ENCODE measurements at regions not wholly inside any gene's neighbourhood (a gene's known extent, or its start where the extent isn't known, plus 50 kb on each side); places are given as distances from the start of the nearest gene placed in this dataset.
"Not testable (repeated sequence)": the region's sequence is repeated elsewhere in the genome, so short reads cannot be mapped to it uniquely, and the experiment has no call there.

DNA sequence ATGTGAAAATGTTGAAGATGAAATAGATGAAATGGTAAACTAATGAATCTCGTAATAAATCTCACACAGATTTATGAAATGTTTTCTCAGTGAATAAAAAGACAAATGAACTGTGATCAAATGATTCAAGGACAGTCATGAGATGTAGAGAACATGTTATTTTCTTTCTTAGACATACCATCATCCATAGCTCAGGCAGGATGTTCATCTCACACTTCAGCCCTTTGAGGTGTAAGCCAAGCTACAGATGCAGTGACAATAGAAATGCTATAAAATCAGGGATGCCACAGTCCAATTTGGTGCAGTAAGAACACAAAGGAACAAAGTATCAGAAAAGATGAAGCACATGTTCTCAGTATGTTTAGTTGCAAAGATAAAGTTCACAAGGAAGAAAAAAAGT is 242.7 kb upstream of the KRR1 start:
- DNase-seq: no peak

DNA sequence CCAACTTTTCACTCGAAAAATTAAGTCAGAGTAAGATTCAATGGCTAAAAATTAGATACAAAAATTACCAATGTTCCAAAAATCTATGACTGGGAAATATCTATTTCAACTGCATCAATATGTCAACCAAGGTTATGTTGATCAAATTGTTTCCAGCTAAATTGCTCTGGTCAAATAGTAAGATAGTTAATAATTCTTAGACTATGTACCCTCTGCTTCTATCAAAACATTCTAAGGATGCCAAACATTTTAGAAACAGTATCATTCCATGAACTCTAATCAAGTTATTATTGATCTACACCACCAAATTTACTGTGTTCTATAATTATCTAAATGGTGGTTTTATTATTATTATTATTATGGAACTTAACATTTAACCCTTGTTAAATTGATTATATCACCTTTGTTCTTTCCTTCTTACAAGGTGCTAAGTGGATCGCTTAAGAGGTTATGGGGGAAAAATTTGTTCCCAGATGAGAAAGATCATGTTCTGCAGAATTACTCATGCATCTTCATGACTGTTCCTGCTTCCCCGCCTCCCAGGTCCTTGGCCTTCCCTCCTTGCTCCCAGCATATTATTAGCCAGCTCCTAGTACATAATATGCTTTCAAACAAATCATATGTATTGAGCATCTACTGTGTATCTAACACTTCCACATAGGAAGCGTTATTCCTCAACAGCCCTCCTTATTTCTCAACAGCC is 240.5 kb upstream of the KRR1 start:
- DNase-seq: no peak

GRCh38 chr12:75750716-75751306 is 239.4 kb upstream of the KRR1 start:
- no peak for DNase-seq

DNA sequence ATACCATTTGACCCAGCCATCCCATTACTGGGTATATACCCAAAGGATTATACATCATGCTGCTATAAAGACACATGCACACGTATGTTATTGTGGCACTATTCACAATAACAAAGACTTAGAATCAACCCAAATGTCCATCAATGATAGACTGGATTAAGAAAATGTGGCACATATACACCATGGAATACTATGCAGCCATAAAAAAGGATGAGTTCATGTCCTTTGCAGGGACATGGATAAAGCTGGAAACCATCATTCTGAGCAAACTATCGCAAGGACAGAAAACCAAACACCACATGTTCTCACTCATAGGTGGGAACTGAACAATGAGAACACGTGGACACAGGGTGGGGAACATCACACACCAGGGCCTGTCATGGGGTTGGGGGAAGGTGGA is 237.6 kb upstream of the KRR1 start:
- DNase-seq: not testable (repeated sequence)

DNA sequence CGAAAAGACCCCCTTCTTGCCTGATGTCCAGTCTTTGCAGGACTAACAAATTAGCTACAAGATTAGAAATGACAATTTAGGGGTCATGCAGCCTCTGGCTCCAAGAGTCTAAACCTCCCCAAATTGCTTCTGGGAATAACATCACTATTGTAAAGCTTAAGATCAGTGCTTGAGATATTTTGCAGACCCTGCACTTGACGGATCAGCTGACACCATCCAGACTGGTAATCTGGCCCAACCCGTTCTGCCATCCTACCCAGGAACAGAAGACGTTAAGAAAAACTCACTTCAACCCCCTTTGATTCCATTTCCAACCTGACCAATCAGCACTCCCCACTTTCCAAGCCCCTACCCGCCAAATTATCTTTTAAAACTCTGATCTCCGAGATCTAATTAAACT is 236.7 kb upstream of the KRR1 start:
- DNase-seq: no peak

DNA sequence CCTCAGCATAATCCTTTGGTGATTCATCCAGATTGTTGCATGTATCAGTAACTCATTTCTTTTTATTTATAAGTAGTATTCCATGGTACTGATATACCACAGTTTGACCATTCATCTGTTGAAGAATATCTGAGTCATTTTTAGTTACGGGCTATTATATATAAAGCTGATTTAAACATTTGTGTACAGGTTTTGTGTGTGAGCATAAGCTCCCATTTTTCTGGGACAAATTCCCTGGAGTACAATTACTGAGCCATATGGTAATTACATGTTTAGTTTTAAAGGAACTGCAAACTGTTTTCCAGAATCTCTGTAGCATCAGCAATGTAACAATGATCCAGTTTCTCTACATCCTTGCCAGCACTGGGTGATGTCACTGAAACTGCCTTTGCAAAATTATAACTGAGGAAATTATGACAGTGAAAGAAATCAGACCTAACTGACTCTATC is 236.2 kb upstream of the KRR1 start:
- DNase-seq: no peak

GRCh38 chr12:75746621-75747020 is 235.2 kb upstream of the KRR1 start:
- DNase-seq: no peak

GRCh38 chr12:75744607-75745256 is 233.3 kb upstream of the KRR1 start:
- no peak for DNase-seq

DNA sequence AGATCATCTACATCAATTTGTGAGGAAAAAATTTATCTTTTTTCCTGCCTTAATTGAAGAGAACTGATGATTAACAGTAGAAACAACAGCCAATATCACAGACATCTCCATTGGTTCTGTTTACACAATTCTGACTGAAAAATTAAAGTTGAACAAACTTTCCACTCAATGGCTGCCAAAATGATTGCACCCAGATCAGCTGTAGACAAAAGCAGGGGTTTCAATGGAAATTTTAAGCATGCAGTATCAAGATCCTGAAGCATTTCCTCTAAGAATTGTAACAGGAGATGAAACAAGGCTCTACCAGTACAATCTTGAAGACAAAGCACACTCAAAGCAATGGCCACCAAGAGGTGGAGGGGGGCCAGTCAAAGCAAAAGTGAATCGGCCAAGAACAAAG is 231.6 kb upstream of the KRR1 start:
- no peak for DNase-seq

DNA sequence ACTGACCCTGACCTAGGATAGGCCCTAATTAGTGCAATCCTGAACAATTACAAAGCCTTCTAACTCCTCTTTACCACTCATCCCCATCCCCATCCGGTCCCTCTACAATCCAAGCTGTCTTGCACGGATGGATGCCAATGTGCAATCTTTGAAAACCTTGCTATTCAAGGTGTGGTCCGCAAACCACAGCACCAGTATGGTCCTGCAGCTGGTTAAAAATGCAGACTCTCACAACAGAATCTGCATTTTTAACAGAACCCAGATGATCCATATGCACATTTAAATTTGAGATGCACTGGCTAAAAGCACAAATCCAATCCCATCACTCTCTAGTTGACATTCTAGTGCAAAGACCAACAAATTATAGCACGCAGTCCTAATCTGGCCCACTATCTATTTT is 230.6 kb upstream of the KRR1 start:
- DNase-seq: no peak

DNA sequence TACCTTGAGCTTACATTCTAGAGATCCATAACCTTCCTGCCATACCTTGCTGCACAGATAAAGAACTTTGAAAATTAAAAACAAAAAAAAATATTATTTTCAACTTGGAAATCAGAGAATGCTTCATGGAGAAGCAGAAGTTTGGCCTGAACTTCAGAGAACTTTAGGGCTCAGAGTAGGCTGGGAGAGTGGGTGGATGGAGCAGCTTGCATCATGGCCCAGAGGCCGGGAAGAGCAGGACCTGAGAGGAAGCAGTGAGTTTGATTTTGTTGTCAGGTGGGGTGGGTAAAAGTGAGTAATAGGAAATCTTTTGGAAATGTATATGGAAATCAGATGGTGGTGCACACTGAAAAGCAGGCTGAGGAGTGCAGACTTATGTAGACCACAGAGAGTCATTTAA is 228.5 kb upstream of the KRR1 start:
- no peak for DNase-seq

- not testable (repeated sequence) for DNase-seq
Observed at GRCh38 chr12:75739098-75739497, 227.7 kb upstream of the KRR1 start.

- no peak for DNase-seq
Observed at GRCh38 chr12:75738486-75738885, 227.1 kb upstream of the KRR1 start.

DNA sequence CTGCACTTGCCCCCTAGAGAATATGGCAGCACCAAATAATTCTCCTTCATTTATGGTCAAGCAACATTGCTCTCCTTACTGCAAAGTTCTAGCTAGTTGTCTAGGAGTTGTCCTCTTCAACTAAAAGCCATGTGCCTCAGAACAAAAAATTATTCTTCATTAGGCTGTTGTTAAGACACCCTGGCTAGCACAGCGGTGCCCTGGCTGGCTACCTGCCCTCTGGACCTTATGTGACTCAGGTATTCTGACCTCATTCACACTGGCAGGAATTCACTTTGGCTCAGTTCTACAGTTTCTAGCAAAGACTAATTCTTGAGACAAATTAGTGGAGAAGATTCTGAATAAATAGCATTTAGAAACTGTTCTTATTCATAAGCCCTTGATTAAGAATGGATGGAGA is 224.4 kb upstream of the KRR1 start:
- DNase-seq: no peak

- DNase-seq: no peak
Observed at GRCh38 chr12:75728826-75729225, 217.4 kb upstream of the KRR1 start.

- no peak for DNase-seq
Observed at GRCh38 chr12:75727577-75727976, 216.2 kb upstream of the KRR1 start.

- no peak for DNase-seq
Observed at GRCh38 chr12:75725521-75726111, 214.2 kb upstream of the KRR1 start.

DNA sequence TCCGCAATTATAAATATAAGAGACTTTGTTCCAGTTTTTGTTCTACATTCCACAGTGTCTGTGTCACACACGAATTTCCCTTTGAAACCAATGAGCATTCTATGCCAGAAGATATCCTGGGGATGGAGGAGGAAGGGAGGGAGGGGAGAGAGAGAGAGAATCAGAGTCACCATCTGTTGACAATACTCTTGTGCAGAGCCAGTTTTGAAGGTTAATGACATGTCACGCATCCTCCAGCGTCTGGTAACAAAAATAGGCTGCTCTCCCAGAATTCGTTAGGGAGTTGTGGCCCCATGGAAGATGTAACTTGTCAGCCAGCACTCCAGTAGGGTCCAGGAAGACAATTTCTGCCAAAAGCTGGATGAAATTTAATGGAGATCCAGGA is 213.5 kb upstream of the KRR1 start:
- DNase-seq: no peak

- no peak for DNase-seq
Observed at GRCh38 chr12:75724307-75724927, 213.0 kb upstream of the KRR1 start.

DNA sequence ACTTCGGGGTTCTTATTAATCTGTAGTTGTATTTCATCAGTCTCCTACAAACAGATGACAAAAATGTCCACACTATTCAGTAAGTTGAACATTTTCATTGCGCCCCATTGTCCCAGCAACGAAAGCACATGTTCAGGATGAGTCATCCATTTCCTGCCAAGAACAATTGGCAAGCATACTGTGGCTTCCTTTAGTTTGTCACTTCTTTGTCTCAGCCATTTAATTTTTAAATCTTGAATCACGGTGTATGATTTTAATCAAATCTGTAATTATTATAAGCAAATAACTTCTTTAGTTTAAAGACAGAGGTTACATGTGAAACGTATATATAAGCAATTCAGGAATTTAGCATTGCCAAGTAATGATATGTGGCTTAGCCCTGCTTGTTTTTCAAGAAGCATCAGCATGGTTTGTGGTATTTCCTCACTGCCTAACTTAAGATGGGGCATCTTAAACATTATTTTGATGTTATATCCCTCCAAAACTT is 211.3 kb upstream of the KRR1 start:
- DNase-seq: no peak

- no peak for DNase-seq
Observed at GRCh38 chr12:75721796-75722195, 210.4 kb upstream of the KRR1 start.

GRCh38 chr12:75720812-75721641 is 209.6 kb upstream of the KRR1 start:
- DNase-seq: no peak

DNA sequence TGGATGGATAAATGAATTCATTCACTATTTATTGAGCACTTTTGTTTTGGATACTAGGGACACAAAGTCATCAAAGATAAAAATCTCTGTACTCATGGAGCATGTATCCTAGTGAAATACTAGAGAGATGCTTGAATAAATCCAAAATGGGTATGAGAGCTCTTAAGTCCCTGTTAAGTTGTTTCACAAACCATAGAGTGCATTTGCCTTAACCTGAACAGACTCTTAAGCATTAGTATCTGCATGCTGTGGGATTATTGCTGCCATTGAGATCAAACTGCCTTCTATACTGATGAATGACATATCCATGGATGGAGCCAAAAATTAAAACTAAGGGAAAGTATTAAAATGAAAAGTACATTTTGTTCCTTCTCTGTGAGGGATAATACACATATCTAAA is 206.5 kb upstream of the KRR1 start:
- no peak for DNase-seq

All from activated naive CD4-positive, alpha-beta T cell (primary cell).